SK-N-SH treated with all-trans-retinoic acid at 6 μM for 48 hours (cell line): ENCODE measurements at regions not wholly inside any gene's neighbourhood (a gene's known extent, or its start where the extent isn't known, plus 50 kb on each side); places are given as distances from the start of the nearest gene placed in this dataset.

Experiments
- ATAC-seq: fragments of 200-7000 bp; cut with Tn5 transposase; 3 replicates; pipeline ENCODE4 v1.9.1; 2020; ENCODE audit warnings: mild to moderate bottlenecking, moderate library complexity
- ESRRG ChIP-seq: fragments of 250-450 bp; sonication (Bioruptor Pico); IDR thresholded peaks from 2 replicates; pipeline ENCODE4 v1.6.1; 2021; ENCODE audit warnings: mild to moderate bottlenecking
- ISL1 ChIP-seq: fragments of 250-450 bp; sonication (Bioruptor Pico); IDR thresholded peaks from 2 replicates; pipeline ENCODE4 v2.1.2; 2022; ENCODE audit warnings: mild to moderate bottlenecking, moderate library complexity
- POU6F1 ChIP-seq: fragments of 250-450 bp; sonication (Bioruptor Pico); IDR thresholded peaks from 2 replicates; pipeline ENCODE4 v1.8.0; 2021; ENCODE audit warnings: low read depth, mild to moderate bottlenecking, moderate library complexity, borderline replicate concordance
- PPARA ChIP-seq: fragments of 250-450 bp; sonication (Bioruptor Pico); IDR thresholded peaks from 2 replicates; pipeline ENCODE4 v1.5.0; 2020; ENCODE audit warnings: mild to moderate bottlenecking, borderline replicate concordance
- RARB ChIP-seq: fragments of 250-450 bp; sonication (Bioruptor Pico); IDR thresholded peaks from 2 replicates; pipeline ENCODE4 v1.8.0; 2021; ENCODE audit warnings: mild to moderate bottlenecking, moderate library complexity
- TOX ChIP-seq: fragments of 250-450 bp; sonication (Bioruptor Pico); IDR thresholded peaks from 2 replicates; pipeline ENCODE4 v1.8.0; 2021; ENCODE audit warnings: mild to moderate bottlenecking, moderate library complexity, borderline replicate concordance
- TSHZ2 ChIP-seq: fragments of 250-450 bp; sonication (Bioruptor Pico); IDR thresholded peaks from 2 replicates; pipeline ENCODE4 v1.5.0; 2020; ENCODE audit warnings: mild to moderate bottlenecking, moderate library complexity
- ZFP3 ChIP-seq: fragments of 250-450 bp; sonication (Bioruptor Pico); IDR thresholded peaks from 2 replicates; pipeline ENCODE4 v1.5.0; 2020; ENCODE audit warnings: mild to moderate bottlenecking, moderate library complexity
- ZFP30 ChIP-seq: fragments of 450-650 bp; formaldehyde crosslinking; IDR thresholded peaks from 2 replicates; pipeline ENCODE4 v1.5.0; 2022; ENCODE audit warnings: mild to moderate bottlenecking, moderate library complexity
- ZNF565 ChIP-seq: fragments of 450-650 bp; formaldehyde crosslinking; conservative IDR thresholded peaks from 2 replicates; pipeline ENCODE4 v1.5.0; 2020; ENCODE audit warnings: low read depth, mild to moderate bottlenecking, moderate library complexity
- ZNF8 ChIP-seq: fragments of 450-650 bp; formaldehyde crosslinking; IDR thresholded peaks from 2 replicates; pipeline ENCODE4 v1.5.0; 2020; ENCODE audit warnings: mild to moderate bottlenecking, moderate library complexity
- TF ChIP-seq, protein P1 (sequence below): fragments of 250-450 bp; sonication (Bioruptor Pico); IDR thresholded peaks from 2 replicates; pipeline ENCODE4 v1.8.0; 2020; ENCODE audit warnings: mild to moderate bottlenecking, moderate library complexity, borderline replicate concordance
- TF ChIP-seq, protein P2 (sequence below): fragments of 250-450 bp; sonication (Bioruptor Pico); IDR thresholded peaks from 2 replicates; pipeline ENCODE4 v1.5.1; 2021; ENCODE audit warnings: mild to moderate bottlenecking, moderate library complexity

DNA sequence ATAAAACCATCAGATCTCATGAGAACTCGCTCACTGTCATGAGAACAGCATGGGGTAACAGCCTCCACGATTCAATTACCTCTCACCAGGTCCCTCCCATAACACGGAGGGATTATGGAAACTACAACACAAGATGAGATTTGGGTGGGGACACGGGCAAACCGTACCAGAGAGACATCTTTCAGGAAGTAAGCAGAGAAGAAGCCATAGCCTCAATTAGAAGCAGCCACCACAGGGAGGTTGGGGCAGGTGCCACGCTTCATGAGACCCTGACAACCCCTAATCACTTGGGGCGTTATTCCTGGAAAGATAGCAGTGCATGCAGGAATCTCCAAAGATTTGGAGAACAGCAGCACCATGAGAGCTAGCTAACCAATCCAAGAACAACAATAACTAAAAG lies 52.9 kb upstream of the SIRPG start:
- TF ChIP-seq POU6F1 (no peak), TSHZ2 (no peak), ZNF8 (CRISPR knock-in tag) (no peak), TOX (no peak), ISL1 (CRISPR knock-in tag) (no peak), ZFP30 (no peak), PPARA (CRISPR knock-in tag) (no peak), ESRRG (CRISPR knock-in tag) (no peak)
- TF ChIP-seq, protein P1, sequence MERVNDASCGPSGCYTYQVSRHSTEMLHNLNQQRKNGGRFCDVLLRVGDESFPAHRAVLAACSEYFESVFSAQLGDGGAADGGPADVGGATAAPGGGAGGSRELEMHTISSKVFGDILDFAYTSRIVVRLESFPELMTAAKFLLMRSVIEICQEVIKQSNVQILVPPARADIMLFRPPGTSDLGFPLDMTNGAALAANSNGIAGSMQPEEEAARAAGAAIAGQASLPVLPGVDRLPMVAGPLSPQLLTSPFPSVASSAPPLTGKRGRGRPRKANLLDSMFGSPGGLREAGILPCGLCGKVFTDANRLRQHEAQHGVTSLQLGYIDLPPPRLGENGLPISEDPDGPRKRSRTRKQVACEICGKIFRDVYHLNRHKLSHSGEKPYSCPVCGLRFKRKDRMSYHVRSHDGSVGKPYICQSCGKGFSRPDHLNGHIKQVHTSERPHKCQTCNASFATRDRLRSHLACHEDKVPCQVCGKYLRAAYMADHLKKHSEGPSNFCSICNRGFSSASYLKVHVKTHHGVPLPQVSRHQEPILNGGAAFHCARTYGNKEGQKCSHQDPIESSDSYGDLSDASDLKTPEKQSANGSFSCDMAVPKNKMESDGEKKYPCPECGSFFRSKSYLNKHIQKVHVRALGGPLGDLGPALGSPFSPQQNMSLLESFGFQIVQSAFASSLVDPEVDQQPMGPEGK (CRISPR knock-in tag) = no peak
- TF ChIP-seq, protein P2, sequence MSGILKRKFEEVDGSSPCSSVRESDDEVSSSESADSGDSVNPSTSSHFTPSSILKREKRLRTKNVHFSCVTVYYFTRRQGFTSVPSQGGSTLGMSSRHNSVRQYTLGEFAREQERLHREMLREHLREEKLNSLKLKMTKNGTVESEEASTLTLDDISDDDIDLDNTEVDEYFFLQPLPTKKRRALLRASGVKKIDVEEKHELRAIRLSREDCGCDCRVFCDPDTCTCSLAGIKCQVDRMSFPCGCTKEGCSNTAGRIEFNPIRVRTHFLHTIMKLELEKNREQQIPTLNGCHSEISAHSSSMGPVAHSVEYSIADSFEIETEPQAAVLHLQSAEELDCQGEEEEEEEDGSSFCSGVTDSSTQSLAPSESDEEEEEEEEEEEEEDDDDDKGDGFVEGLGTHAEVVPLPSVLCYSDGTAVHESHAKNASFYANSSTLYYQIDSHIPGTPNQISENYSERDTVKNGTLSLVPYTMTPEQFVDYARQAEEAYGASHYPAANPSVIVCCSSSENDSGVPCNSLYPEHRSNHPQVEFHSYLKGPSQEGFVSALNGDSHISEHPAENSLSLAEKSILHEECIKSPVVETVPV = no peak
- no peak for ATAC-seq

GRCh38 chr20:1707588-1708449 lies 50.2 kb upstream of the SIRPG start:
- ATAC-seq = no peak
- TF ChIP-seq ZNF565 (CRISPR knock-in tag) = no peak
- no peak for TF ChIP-seq ZNF8 (CRISPR knock-in tag)
- TF ChIP-seq RARB (CRISPR knock-in tag) = no peak
- no peak for TF ChIP-seq ESRRG (CRISPR knock-in tag)
- TF ChIP-seq POU6F1 = no peak
- no peak for TF ChIP-seq TSHZ2
- TF ChIP-seq ZFP3 (CRISPR knock-in tag) = no peak
